D721Med (cell line): ENCODE measurements at regions not wholly inside any gene's neighbourhood (a gene's known extent, or its start where the extent isn't known, plus 50 kb on each side); places are given as distances from the start of the nearest gene placed in this dataset.
"Not testable (repeated sequence)": the region's sequence is repeated elsewhere in the genome, so short reads cannot be mapped to it uniquely, and the experiment has no call there.

Source experiments
- DNase-seq: peaks from one replicate; pipeline ENCODE4 v3.0.0; 2011; ENCODE audit warnings: low spot score; ENCODE audit not compliant: insufficient read length
- FAIRE-seq: peaks from 2 replicates; lab custom pipeline; 2011; peaks lifted over from hg19 to GRCh38; lab: Jason Lieb, UNC
- CTCF ChIP-seq: IDR thresholded peaks from 2 replicates; pipeline ENCODE4 v1.5.1; 2012; ENCODE audit warnings: mild to moderate bottlenecking, control low read depth; ENCODE audit not compliant: insufficient read depth; ENCODE audit errors: missing control alignments

- TF ChIP-seq CTCF, result no peak
- FAIRE-seq (no peak), DNase-seq (no peak)
Measured at GRCh38 chr5:92942762-92943161, 638.3 kb downstream of the NR2F1-AS1 start.

GRCh38 chr5:92941806-92942205 is 639.2 kb downstream of the NR2F1-AS1 start:
- no peak for DNase-seq
- TF ChIP-seq CTCF, result no peak
- no peak for FAIRE-seq

GRCh38 chr5:92939428-92939827 is 641.6 kb downstream of the NR2F1-AS1 start:
- TF ChIP-seq CTCF, result no peak
- peak; percentile 97 for FAIRE-seq
- DNase-seq, result peak; percentile 7

GRCh38 chr5:92937396-92937795 is 643.6 kb downstream of the NR2F1-AS1 start:
- not testable (repeated sequence) for DNase-seq, FAIRE-seq

DNA sequence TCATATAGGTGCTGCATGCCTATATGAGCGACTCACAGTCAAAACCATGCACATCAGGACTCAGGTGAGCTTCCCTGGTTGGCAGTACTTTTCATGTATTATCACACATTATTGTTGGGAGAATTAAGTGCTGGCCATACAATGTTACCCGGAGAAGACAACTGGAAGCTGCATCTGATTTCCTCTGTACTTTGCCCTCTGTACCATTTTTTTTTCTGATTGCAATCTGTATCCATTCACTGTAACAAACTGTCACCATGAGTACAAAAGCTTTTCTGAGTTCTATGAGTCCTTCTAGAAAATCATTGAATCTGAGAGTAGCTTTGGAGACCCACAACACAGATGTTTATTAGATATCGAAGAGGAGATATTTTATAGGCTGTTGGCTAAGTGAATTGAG is 651.0 kb downstream of the NR2F1-AS1 start:
- TF ChIP-seq CTCF, result no peak
- DNase-seq (no peak), FAIRE-seq (no peak)

DNA sequence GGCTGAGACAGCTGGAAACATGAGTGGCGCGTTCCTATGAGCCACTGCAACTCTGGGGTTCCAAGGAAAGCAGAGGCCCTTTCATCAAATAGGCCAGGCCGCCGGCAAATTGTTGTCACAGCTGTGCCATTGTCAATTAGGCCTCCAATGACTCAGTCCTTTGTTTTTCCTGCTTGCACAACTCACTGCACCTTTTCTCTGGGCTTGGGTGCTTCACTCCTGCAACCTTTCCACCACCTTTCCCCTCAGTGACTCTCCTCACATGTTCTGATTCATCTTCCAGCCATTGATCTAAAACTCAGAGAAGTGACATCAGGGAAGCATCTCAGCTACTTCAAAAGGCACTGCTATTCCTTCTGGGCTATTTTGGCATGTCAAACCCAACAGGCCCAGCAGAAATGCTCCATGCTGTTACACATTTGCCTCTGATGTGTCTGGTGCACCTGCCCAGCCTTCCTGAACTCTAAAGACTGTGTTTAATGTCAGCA is 653.7 kb downstream of the NR2F1-AS1 start:
- no peak for FAIRE-seq
- no peak for TF ChIP-seq CTCF
- DNase-seq, result no peak

GRCh38 chr5:92923885-92924284 is 657.1 kb downstream of the NR2F1-AS1 start:
- TF ChIP-seq CTCF, result no peak
- no peak for DNase-seq
- FAIRE-seq, result no peak
